ENCODE measurements at regions not wholly inside any gene's neighbourhood (a gene's known extent, or its start where the extent isn't known, plus 50 kb on each side); places are given as distances from the start of the nearest gene placed in this dataset.

- Histone ChIP-seq H3K4me1 (ENCODE audit: low read length) (no peaks in the 10 kb centered on the region), H3K9ac (ENCODE audit: low read length) (no peak overlapping the region), H3K4me3 (ENCODE audit: low read length) (no peak overlapping the region), H2AFZ (ENCODE audit: low read depth, low read length) (no peak overlapping the region), H3K27me3 (ENCODE audit: low read depth, low read length) (peaks cover 15% of the 10 kb centered on the region; the same call in 1 of the 2 replicates), H4K20me1 (ENCODE audit: insufficient read depth, low read length) (no peaks in the 10 kb centered on the region), H3K79me2 (ENCODE audit: low read length) (no peaks in the 10 kb centered on the region), H3K4me2 (ENCODE audit: low read length) (no peak overlapping the region), H3K36me3 (replicated peaks; ENCODE audit: low read depth, low read length) (no peaks in the 10 kb centered on the region), H3K27ac (ENCODE audit: low read length) (no peak overlapping the region), H3K9me3 (ENCODE audit: insufficient read depth, low read length) (no peaks in the 10 kb centered on the region)
- TF ChIP-seq CTCF (IDR thresholded peaks at IDR 0.05; ENCODE audit: low read depth, low read length) (no peak), EZH2phosphoT487 (IDR thresholded peaks at IDR 0.05; ENCODE audit: low read depth) (no peak)
These were observed 137.4 kb downstream of the TFAP2C start for GRCh38 chr20:56766528-56766927.

- Histone ChIP-seq H3K9me3 (ENCODE audit: insufficient read depth, low read length) (no peaks in the 10 kb centered on the region), H3K4me1 (ENCODE audit: low read length) (no peaks in the 10 kb centered on the region), H3K79me2 (ENCODE audit: low read length) (no peaks in the 10 kb centered on the region), H3K27ac (ENCODE audit: low read length) (no peak overlapping the region), H3K4me2 (ENCODE audit: low read length) (no peak overlapping the region), H3K36me3 (replicated peaks; ENCODE audit: low read depth, low read length) (no peaks in the 10 kb centered on the region), H4K20me1 (ENCODE audit: insufficient read depth, low read length) (no peaks in the 10 kb centered on the region), H3K4me3 (ENCODE audit: low read length) (no peak overlapping the region), H2AFZ (ENCODE audit: low read depth, low read length) (no peak overlapping the region), H3K9ac (ENCODE audit: low read length) (no peak overlapping the region), H3K27me3 (ENCODE audit: low read depth, low read length) (peaks cover 16% of the 10 kb centered on the region; the same call in 1 of the 2 replicates)
- no peak for TF ChIP-seq CTCF (IDR thresholded peaks at IDR 0.05; ENCODE audit: low read depth, low read length)
- no peak for TF ChIP-seq EZH2phosphoT487 (IDR thresholded peaks at IDR 0.05; ENCODE audit: low read depth)
These were observed 141.0 kb downstream of the TFAP2C start for GRCh38 chr20:56769921-56770600.

DNA sequence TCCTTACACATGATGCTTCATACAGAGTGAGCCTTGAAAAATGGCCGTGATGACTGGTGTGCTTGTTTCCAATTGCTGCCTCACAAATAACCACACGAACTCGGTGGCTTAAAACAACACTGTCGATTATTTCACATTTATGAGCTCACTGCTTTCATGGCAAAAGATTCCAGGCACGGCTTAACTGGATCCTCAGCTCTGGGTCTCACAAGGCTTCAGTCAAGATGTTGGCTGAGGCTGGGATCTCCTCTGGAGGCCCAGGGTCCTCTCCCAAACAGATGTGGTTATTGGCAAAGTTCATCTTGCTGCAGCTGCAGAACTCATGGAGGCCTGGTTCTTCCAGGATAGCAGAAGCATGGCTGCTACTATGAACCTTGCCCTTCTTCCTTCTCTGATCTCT lies 144.6 kb downstream of the TFAP2C start:
- H4K20me1 ChIP-seq (ENCODE audit: insufficient read depth, low read length), result no peaks in the 10 kb centered on the region
- no peak overlapping the region for H3K4me3 ChIP-seq (ENCODE audit: low read length)
- no peak overlapping the region for H2AFZ ChIP-seq (ENCODE audit: low read depth, low read length)
- no peak overlapping the region for H3K27ac ChIP-seq (ENCODE audit: low read length)
- peaks cover 19% of the 10 kb centered on the region for H3K27me3 ChIP-seq (ENCODE audit: low read depth, low read length)
- no peaks in the 10 kb centered on the region for H3K4me1 ChIP-seq (ENCODE audit: low read length)
- no peaks in the 10 kb centered on the region for H3K9me3 ChIP-seq (ENCODE audit: insufficient read depth, low read length)
- H3K79me2 ChIP-seq (ENCODE audit: low read length), result no peaks in the 10 kb centered on the region
- no peak for TF ChIP-seq CTCF (IDR thresholded peaks at IDR 0.05; ENCODE audit: low read depth, low read length)
- no peak for TF ChIP-seq EZH2phosphoT487 (IDR thresholded peaks at IDR 0.05; ENCODE audit: low read depth)
- H3K9ac ChIP-seq (ENCODE audit: low read length), result no peak overlapping the region
- H3K36me3 ChIP-seq (replicated peaks; ENCODE audit: low read depth, low read length), result no peaks in the 10 kb centered on the region
- H3K4me2 ChIP-seq (ENCODE audit: low read length), result no peak overlapping the region

- TF ChIP-seq CTCF (IDR thresholded peaks at IDR 0.05; ENCODE audit: low read depth, low read length) (no peak), EZH2phosphoT487 (IDR thresholded peaks at IDR 0.05; ENCODE audit: low read depth) (no peak)
- Histone ChIP-seq H3K27ac (ENCODE audit: low read length) (no peak overlapping the region), H3K4me2 (ENCODE audit: low read length) (no peak overlapping the region), H3K9ac (ENCODE audit: low read length) (no peak overlapping the region), H3K27me3 (ENCODE audit: low read depth, low read length) (peaks cover 24% of the 10 kb centered on the region), H4K20me1 (ENCODE audit: insufficient read depth, low read length) (no peaks in the 10 kb centered on the region), H2AFZ (ENCODE audit: low read depth, low read length) (no peak overlapping the region), H3K36me3 (replicated peaks; ENCODE audit: low read depth, low read length) (no peaks in the 10 kb centered on the region), H3K9me3 (ENCODE audit: insufficient read depth, low read length) (no peaks in the 10 kb centered on the region), H3K4me1 (ENCODE audit: low read length) (no peaks in the 10 kb centered on the region), H3K4me3 (ENCODE audit: low read length) (no peak overlapping the region), H3K79me2 (ENCODE audit: low read length) (no peaks in the 10 kb centered on the region)
These were observed 145.8 kb downstream of the TFAP2C start for GRCh38 chr20:56774873-56775272.
